ENCODE measurements at regions not wholly inside any gene's neighbourhood (a gene's known extent, or its start where the extent isn't known, plus 50 kb on each side); places are given as distances from the start of the nearest gene placed in this dataset.

DNA sequence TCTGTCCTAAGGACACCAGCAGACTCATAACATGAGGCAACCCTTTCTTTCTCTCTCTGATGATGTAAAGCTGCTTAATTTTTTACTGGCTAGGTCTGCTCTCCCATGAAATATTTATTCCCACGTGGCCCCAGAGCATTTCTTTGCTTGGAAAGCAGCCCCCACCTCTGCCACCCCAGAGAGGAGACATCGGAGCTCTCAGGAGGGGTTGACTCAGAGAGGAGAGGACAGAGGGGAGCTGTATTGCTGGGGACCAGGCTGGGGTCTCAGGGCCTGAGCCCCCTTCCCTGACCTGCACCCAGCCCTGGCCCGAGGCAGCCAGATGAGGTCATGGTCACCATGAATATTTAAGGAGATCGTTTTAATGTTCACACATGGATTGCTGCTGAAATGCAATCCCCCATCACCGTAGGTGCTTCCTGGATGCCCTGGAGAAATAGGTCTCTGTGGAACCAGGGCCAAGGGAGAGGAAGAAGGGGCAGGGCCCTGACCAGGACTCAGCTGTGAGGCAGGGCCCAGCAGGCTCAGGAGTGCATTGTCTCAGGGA, 117.5 kb downstream of the DLL1 start (continued):
- no peak for TF ChIP-seq TAF1 (IDR thresholded peaks at IDR 0.05; ENCODE audit: low read depth, low read length)
- no peak for TF ChIP-seq RFX5 (IDR thresholded peaks at IDR 0.05; ENCODE audit: borderline replicate concordance, low read depth, low read length)
- TF ChIP-seq TAF7 (optimal IDR thresholded peaks at IDR 0.05; ENCODE audit: borderline replicate concordance, low read depth, low read length), result no peak
- no peak for TF ChIP-seq CBX8 (IDR thresholded peaks at IDR 0.05; ENCODE audit: borderline replicate concordance, low read depth, low read length)

Measured in H1 (cell line).